ENCODE measurements at regions not wholly inside any gene's neighbourhood (a gene's known extent, or its start where the extent isn't known, plus 50 kb on each side); places are given as distances from the start of the nearest gene placed in this dataset.

- no peak for TF ChIP-seq REST (IDR thresholded peaks at IDR 0.05; ENCODE audit: unreplicated experiment)
- TF ChIP-seq EZH2 (IDR thresholded peaks at IDR 0.05; ENCODE audit: low read depth, unreplicated experiment) = no peak
- no peak for TF ChIP-seq ETS1 (IDR thresholded peaks at IDR 0.05)
- no peak for TF ChIP-seq CTCF (conservative IDR thresholded peaks at IDR 0.05; ENCODE audit: low read depth in 2 of 2)
- TF ChIP-seq CREB1 (CRISPR knock-in tag; IDR thresholded peaks at IDR 0.05; ENCODE audit: low read depth) = no peak
- no peak for TF ChIP-seq JUNB (IDR thresholded peaks at IDR 0.05; ENCODE audit: unreplicated experiment)
- TF ChIP-seq STAT1 (IDR thresholded peaks at IDR 0.05; ENCODE audit: unreplicated experiment) = no peak
- no peak for TF ChIP-seq ZNF331 (CRISPR knock-in tag; IDR thresholded peaks at IDR 0.05; ENCODE audit: low read depth)
Measured at GRCh38 chr13:30047154-30047874, 196.9 kb upstream of the UBL3 start (continued).

- Mint-ChIP-seq H3K4me1 (peaks cover 16% of the 10 kb centered on the region), H3K36me3 (ENCODE audit: low read depth) (peaks cover 9% of the 10 kb centered on the region; the same call in 2 of the 3 replicates), H3K27ac (no peak overlapping the region), H3K27me3 (ENCODE audit: insufficient read depth, low read depth, poor library complexity) (peaks cover 4% of the 10 kb centered on the region), H3K4me3 (no peak overlapping the region), H3K9me3 (peaks cover 4% of the 10 kb centered on the region; the same call in 1 of the 3 replicates)
- no peaks in the 10 kb centered on the region for H3K27me3 ChIP-seq (ENCODE audit: insufficient read depth)
- no peak overlapping the region for H3K4me3 ChIP-seq
- DNase-seq (ENCODE audit: low spot score) (no peak), ATAC-seq (no peak)
- no peaks in the 10 kb centered on the region for H3F3A ChIP-seq (replicated peaks; ENCODE audit: low read depth)
- H3K27ac ChIP-seq (ENCODE audit: low read depth) = no peak overlapping the region
- no peak overlapping the region for H3K4me2 ChIP-seq
- no peak overlapping the region; the same call in none of the 2 replicates for H2AFZ ChIP-seq
- H3K36me3 ChIP-seq (ENCODE audit: insufficient read depth) = no peaks in the 10 kb centered on the region; the same call in 1 of the 2 replicates
- no peaks in the 10 kb centered on the region for H3K79me2 ChIP-seq (replicated peaks; ENCODE audit: insufficient read depth)
- no peaks in the 10 kb centered on the region for H4K20me1 ChIP-seq (replicated peaks; ENCODE audit: insufficient read depth)
- peaks cover 10% of the 10 kb centered on the region for H3K9me2 ChIP-seq (ENCODE audit: insufficient read depth)
- peaks cover 7% of the 10 kb centered on the region for H3K4me1 ChIP-seq (ENCODE audit: insufficient read depth)
- no peak for TF ChIP-seq NANOG (IDR thresholded peaks at IDR 0.05; ENCODE audit: borderline replicate concordance)
- TF ChIP-seq REST (IDR thresholded peaks at IDR 0.05; ENCODE audit: unreplicated experiment) = no peak
- TF ChIP-seq EZH2 (IDR thresholded peaks at IDR 0.05; ENCODE audit: low read depth, unreplicated experiment) = no peak
- no peak for TF ChIP-seq STAT1 (IDR thresholded peaks at IDR 0.05; ENCODE audit: unreplicated experiment)
- no peak for TF ChIP-seq ZNF114 (CRISPR knock-in tag; IDR thresholded peaks at IDR 0.05)
- TF ChIP-seq ZNF331 (CRISPR knock-in tag; IDR thresholded peaks at IDR 0.05; ENCODE audit: low read depth) = no peak
- no peak for TF ChIP-seq CTCF (conservative IDR thresholded peaks at IDR 0.05; ENCODE audit: low read depth in 2 of 2)
- no peak for TF ChIP-seq CREB1 (CRISPR knock-in tag; IDR thresholded peaks at IDR 0.05; ENCODE audit: low read depth)
- no peak for TF ChIP-seq POLR2AphosphoS5 (IDR thresholded peaks at IDR 0.05; ENCODE audit: low read depth)
- no peak for TF ChIP-seq EZH2phosphoT487 (IDR thresholded peaks at IDR 0.05; ENCODE audit: unreplicated experiment)
Measured at GRCh38 chr13:30045916-30046704, 195.7 kb upstream of the UBL3 start.

Measured in GM23338 (cell line).